BLaER1 treated with 17β-estradiol and CSF1 and Interleukin-3, amounts not matched to agents 10 nM and 100 nM (cell line): ENCODE measurements at regions not wholly inside any gene's neighbourhood (a gene's known extent, or its start where the extent isn't known, plus 50 kb on each side); places are given as distances from the start of the nearest gene placed in this dataset.

ENCODE experiments used
- H3K27ac ChIP-seq, 11 experiments: shearing (Covaris generic); formaldehyde crosslinking; 2 replicates each; pipeline ENCODE4 v1.8.1; 2022
- H3K27me3 ChIP-seq, 11 experiments: shearing (Covaris generic); formaldehyde crosslinking; 2 replicates each; pipeline ENCODE4 v1.8.1; 2022
- H3K36me3 ChIP-seq, 11 experiments: shearing (Covaris generic); formaldehyde crosslinking; 2 replicates each; pipeline ENCODE4 v1.8.1; 2022
- H3K4me1 ChIP-seq, 10 experiments: shearing (Covaris generic); formaldehyde crosslinking; 2 replicates each; pipeline ENCODE4 v1.8.1; 2022
- H3K4me2 ChIP-seq, 11 experiments: shearing (Covaris generic); formaldehyde crosslinking; 2 replicates each; pipeline ENCODE4 v1.8.1; 2022
- H3K4me3 ChIP-seq, 10 experiments: shearing (Covaris generic); formaldehyde crosslinking; 2 replicates each; pipeline ENCODE4 v1.8.1; 2022
- H3K9ac ChIP-seq, 11 experiments: shearing (Covaris generic); formaldehyde crosslinking; 2 replicates each; pipeline ENCODE4 v1.8.1; 2022
- H3K9me3 ChIP-seq, 11 experiments: shearing (Covaris generic); formaldehyde crosslinking; replicated peaks in 1 of 11; 2 replicates each; pipeline ENCODE4 v1.8.1; 2022
- H4K20me1 ChIP-seq, 11 experiments: shearing (Covaris generic); formaldehyde crosslinking; 2 replicates each; pipeline ENCODE4 v1.8.1; 2022
- Cebpa-rat ChIP-seq, 11 experiments: shearing (Covaris generic); IDR thresholded peaks; 2 replicates each; pipeline ENCODE4 v1.8.1; 2022

GRCh38 chr20:43325926-43326325, 131.8 kb upstream of the SRSF6 start:
- Histone ChIP-seq H4K20me1 (no peaks in the 10 kb centered on the region), H3K27ac (no peak overlapping the region), H3K4me1 (no peaks in the 10 kb centered on the region), H3K27me3 (no peaks in the 10 kb centered on the region), H3K9ac (no peak overlapping the region), H3K36me3 (no peaks in the 10 kb centered on the region), H3K4me3 (no peak overlapping the region), H3K4me2 (no peak overlapping the region), H3K9me3 (no peaks in the 10 kb centered on the region)
- no peak for TF ChIP-seq Cebpa-rat (IDR thresholded peaks at IDR 0.05)

GRCh38 chr20:43323592-43323991, 133.9 kb upstream of the PTPRT start:
- no peaks in the 10 kb centered on the region for H3K27me3 ChIP-seq

GRCh38 chr20:43322851-43323250, 133.1 kb upstream of the PTPRT start:
- no peak overlapping the region for H3K4me3 ChIP-seq
- H3K27me3 ChIP-seq = no peaks in the 10 kb centered on the region
- TF ChIP-seq Cebpa-rat (IDR thresholded peaks at IDR 0.05) = no peak
- H3K27ac ChIP-seq = no peak overlapping the region
- no peaks in the 10 kb centered on the region for H3K9me3 ChIP-seq
- H4K20me1 ChIP-seq = no peaks in the 10 kb centered on the region
- H3K4me2 ChIP-seq = no peak overlapping the region
- H3K9ac ChIP-seq = no peak overlapping the region
- no peaks in the 10 kb centered on the region for H3K4me1 ChIP-seq
- no peaks in the 10 kb centered on the region for H3K36me3 ChIP-seq

More at GRCh38 chr20:43323592-43323991, 133.9 kb upstream of the PTPRT start:
- H3K4me1 ChIP-seq = no peaks in the 10 kb centered on the region
- no peak for TF ChIP-seq Cebpa-rat (IDR thresholded peaks at IDR 0.05)
- H3K27ac ChIP-seq = no peak overlapping the region
- H3K4me3 ChIP-seq = no peak overlapping the region
- no peak overlapping the region for H3K4me2 ChIP-seq
- no peaks in the 10 kb centered on the region for H3K36me3 ChIP-seq
- no peaks in the 10 kb centered on the region for H4K20me1 ChIP-seq
- no peak overlapping the region for H3K9ac ChIP-seq
- H3K9me3 ChIP-seq = no peaks in the 10 kb centered on the region

DNA sequence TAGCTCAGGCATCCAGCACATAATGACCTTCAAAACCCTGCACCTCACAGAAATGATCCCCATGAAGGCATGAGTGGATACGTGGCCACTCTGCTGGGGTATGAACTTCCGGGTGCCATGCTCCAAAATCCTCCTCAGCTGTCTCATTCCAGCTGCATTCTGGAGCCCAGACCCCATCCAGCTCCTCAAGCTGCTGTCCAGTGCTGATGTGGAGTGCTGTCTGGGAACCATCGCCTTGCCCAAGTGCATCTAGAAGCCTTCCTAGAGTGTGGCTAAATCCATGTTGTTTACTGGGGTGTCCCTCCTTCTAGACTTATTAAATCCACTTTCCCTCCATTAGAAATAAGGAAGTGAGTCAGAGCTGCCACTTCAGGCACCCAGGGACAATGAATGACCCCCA, 130.8 kb upstream of the PTPRT start:
- Histone ChIP-seq H3K4me1 (no peaks in the 10 kb centered on the region), H3K27ac (no peak overlapping the region), H3K9ac (no peak overlapping the region), H3K4me2 (no peak overlapping the region), H3K4me3 (no peak overlapping the region), H3K9me3 (no peaks in the 10 kb centered on the region), H4K20me1 (no peaks in the 10 kb centered on the region), H3K36me3 (no peaks in the 10 kb centered on the region), H3K27me3 (no peaks in the 10 kb centered on the region)
- no peak for TF ChIP-seq Cebpa-rat (IDR thresholded peaks at IDR 0.05)

DNA sequence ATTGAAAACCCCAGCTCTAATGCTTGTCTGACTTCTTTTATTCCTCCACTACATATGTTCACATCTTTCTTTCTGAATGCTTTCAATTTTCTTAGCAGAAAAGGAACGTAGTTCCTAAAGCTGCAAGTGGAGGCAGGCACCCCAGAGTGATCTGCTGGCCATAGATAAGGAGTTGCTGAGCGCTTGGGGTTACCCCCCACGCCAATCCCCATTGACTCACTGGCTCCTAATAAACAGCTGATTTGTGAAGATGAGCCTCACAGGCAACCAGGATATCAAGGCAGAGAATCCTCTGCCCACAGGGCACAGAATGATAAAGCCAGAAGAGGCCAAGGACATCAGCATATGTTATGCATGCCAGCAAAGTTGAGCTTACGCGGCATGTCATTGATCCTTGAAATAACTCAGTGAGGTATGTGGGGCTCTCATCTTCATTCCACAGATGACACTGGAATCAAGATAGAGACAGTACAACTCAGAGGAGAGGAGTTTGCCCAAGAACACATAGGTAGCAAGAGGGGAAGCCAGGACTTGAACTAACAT, 129.1 kb upstream of the PTPRT start:
- no peaks in the 10 kb centered on the region for H3K36me3 ChIP-seq
- H3K4me2 ChIP-seq = no peak overlapping the region
- TF ChIP-seq Cebpa-rat (IDR thresholded peaks at IDR 0.05) = no peak
- no peaks in the 10 kb centered on the region for H3K9me3 ChIP-seq
- no peak overlapping the region for H3K27ac ChIP-seq
- H3K9ac ChIP-seq = no peak overlapping the region
- H3K4me3 ChIP-seq = no peak overlapping the region
- no peaks in the 10 kb centered on the region for H4K20me1 ChIP-seq
- no peaks in the 10 kb centered on the region for H3K4me1 ChIP-seq
- H3K27me3 ChIP-seq = no peaks in the 10 kb centered on the region

- no peak for TF ChIP-seq Cebpa-rat (IDR thresholded peaks at IDR 0.05)
- Histone ChIP-seq H3K27ac (no peak overlapping the region), H4K20me1 (no peaks in the 10 kb centered on the region), H3K4me3 (no peak overlapping the region), H3K27me3 (no peaks in the 10 kb centered on the region), H3K4me2 (no peak overlapping the region), H3K36me3 (no peaks in the 10 kb centered on the region), H3K4me1 (no peaks in the 10 kb centered on the region), H3K9ac (no peak overlapping the region), H3K9me3 (no peaks in the 10 kb centered on the region)
Measured at GRCh38 chr20:43316271-43316670, 126.6 kb upstream of the PTPRT start.

GRCh38 chr20:43309266-43309665, 119.6 kb upstream of the PTPRT start:
- no peak for TF ChIP-seq Cebpa-rat (IDR thresholded peaks at IDR 0.05)
- Histone ChIP-seq H3K27me3 (no peaks in the 10 kb centered on the region), H3K9ac (no peak overlapping the region), H4K20me1 (no peaks in the 10 kb centered on the region), H3K4me3 (no peak overlapping the region), H3K27ac (no peak overlapping the region), H3K9me3 (peaks cover 5 to 16% (median 12%) of the 10 kb centered on the region in 11 experiments; a peak in 17 of 22 replicates), H3K36me3 (no peaks in the 10 kb centered on the region), H3K4me1 (no peaks in the 10 kb centered on the region), H3K4me2 (no peak overlapping the region)

DNA sequence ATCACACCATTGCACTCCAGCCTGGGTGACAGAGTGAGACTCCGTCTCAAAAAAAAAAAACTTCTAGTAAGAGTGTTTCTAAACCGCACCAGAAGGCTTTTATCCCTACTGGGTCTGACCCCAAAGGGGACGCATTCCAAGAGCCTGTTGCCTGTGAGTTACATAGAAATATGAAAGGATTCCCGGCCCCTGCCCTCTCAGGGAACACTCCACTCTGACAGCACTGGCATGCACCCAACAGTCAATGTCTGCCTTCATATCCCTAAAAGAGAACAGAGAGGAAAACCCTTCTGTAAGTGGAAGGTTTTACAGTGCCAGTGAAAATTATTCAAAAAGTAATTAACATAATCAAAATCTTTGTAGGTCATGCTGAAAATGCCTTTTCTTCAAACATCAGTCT, 117.1 kb upstream of the PTPRT start:
- peaks cover 5 to 16% (median 12%) of the 10 kb centered on the region in 11 experiments; a peak in 17 of 22 replicates for H3K9me3 ChIP-seq
- no peak overlapping the region for H3K4me3 ChIP-seq
- H3K9ac ChIP-seq = no peak overlapping the region
- no peaks in the 10 kb centered on the region for H3K4me1 ChIP-seq
- no peak for TF ChIP-seq Cebpa-rat (IDR thresholded peaks at IDR 0.05)
- H3K36me3 ChIP-seq = no peaks in the 10 kb centered on the region
- H3K27me3 ChIP-seq = no peaks in the 10 kb centered on the region
- H3K4me2 ChIP-seq = no peak overlapping the region
- H3K27ac ChIP-seq = no peak overlapping the region
- H4K20me1 ChIP-seq = no peaks in the 10 kb centered on the region

- no peak overlapping the region for H3K27ac ChIP-seq
- no peaks in the 10 kb centered on the region for H3K36me3 ChIP-seq
- H4K20me1 ChIP-seq = no peaks in the 10 kb centered on the region
- peaks cover 0 to 7% (median 0%) of the 10 kb centered on the region in 10 experiments; a peak in 1 of 20 replicates for H3K4me1 ChIP-seq
- peaks cover 5 to 16% (median 12%) of the 10 kb centered on the region in 11 experiments; a peak in 17 of 22 replicates for H3K9me3 ChIP-seq
- no peaks in the 10 kb centered on the region for H3K27me3 ChIP-seq
- TF ChIP-seq Cebpa-rat (IDR thresholded peaks at IDR 0.05) = no peak
- no peak overlapping the region for H3K9ac ChIP-seq
- H3K4me3 ChIP-seq = no peak overlapping the region
- H3K4me2 ChIP-seq = no peak overlapping the region
Measured at GRCh38 chr20:43305749-43306148, 116.0 kb upstream of the PTPRT start.

DNA sequence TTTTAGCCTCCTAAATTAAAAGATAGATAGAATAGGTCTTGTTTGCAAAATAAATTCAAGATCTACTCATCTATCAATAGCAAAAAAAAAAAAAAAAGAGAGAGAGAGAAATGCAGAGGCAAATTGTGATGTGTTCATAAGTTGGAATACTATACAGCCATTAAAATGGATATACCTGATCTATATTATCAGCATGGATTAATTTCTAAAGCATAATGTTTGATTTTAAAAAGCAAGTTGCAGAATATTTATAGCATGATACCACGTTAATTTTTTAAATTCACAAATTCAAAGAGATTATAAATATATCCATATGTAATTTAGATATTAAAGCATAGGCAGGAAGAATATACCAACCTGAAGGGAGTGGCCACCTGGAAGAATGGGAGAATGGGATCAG, 114.9 kb upstream of the PTPRT start:
- Histone ChIP-seq H3K9ac (no peak overlapping the region), H3K4me2 (no peak overlapping the region), H3K27ac (no peak overlapping the region), H3K4me3 (no peak overlapping the region), H3K9me3 (peaks cover 5 to 16% (median 12%) of the 10 kb centered on the region in 11 experiments; a peak in 17 of 22 replicates), H3K4me1 (peaks cover 0 to 11% (median 0%) of the 10 kb centered on the region in 10 experiments; a peak in 1 of 20 replicates), H3K36me3 (no peaks in the 10 kb centered on the region), H4K20me1 (no peaks in the 10 kb centered on the region), H3K27me3 (no peaks in the 10 kb centered on the region)
- no peak for TF ChIP-seq Cebpa-rat (IDR thresholded peaks at IDR 0.05)
